ENCODE measurements at regions not wholly inside any gene's neighbourhood (a gene's known extent, or its start where the extent isn't known, plus 50 kb on each side); places are given as distances from the start of the nearest gene placed in this dataset.

- intact Hi-C loops (cut with micrococcal nuclease), result no loop called here
Measured at GRCh38 chr4:111788099-111788498, 357.2 kb upstream of the FAM241A start.

GRCh38 chr4:111789901-111790640 lies 355.2 kb upstream of the FAM241A start:
- intact Hi-C loops (cut with micrococcal nuclease), result no loop called here

GRCh38 chr4:111792632-111793031 lies 352.6 kb upstream of the FAM241A start:
- intact Hi-C loops (cut with micrococcal nuclease), result no loop called here

- intact Hi-C loops (cut with micrococcal nuclease), result no loop called here
Measured at GRCh38 chr4:111793433-111794091, 351.7 kb upstream of the FAM241A start.

- intact Hi-C loops (cut with micrococcal nuclease), result no loop called here
Measured at GRCh38 chr4:111797455-111798163, 347.6 kb upstream of the FAM241A start.

GRCh38 chr4:111798840-111799239 lies 346.4 kb upstream of the FAM241A start:
- intact Hi-C loops (cut with micrococcal nuclease), result no loop called here

GRCh38 chr4:111800551-111800950 lies 344.7 kb upstream of the FAM241A start:
- intact Hi-C loops (cut with micrococcal nuclease), result no loop called here

GRCh38 chr4:111802191-111802590 lies 343.1 kb upstream of the FAM241A start:
- intact Hi-C loops (cut with micrococcal nuclease), result no loop called here

- intact Hi-C loops (cut with micrococcal nuclease), result no loop called here
Measured at GRCh38 chr4:111806331-111806730, 338.9 kb upstream of the FAM241A start.

- intact Hi-C loops (cut with micrococcal nuclease), result no loop called here
Measured at GRCh38 chr4:111807576-111807975, 337.7 kb upstream of the FAM241A start.

- intact Hi-C loops (cut with micrococcal nuclease), result no loop called here
Measured at GRCh38 chr4:111808174-111808573, 337.1 kb upstream of the FAM241A start.

- intact Hi-C loops (cut with micrococcal nuclease), result no loop called here
Measured at GRCh38 chr4:111811661-111812060, 333.6 kb upstream of the FAM241A start.

GRCh38 chr4:111812114-111812513 lies 333.1 kb upstream of the FAM241A start:
- intact Hi-C loops (cut with micrococcal nuclease), result no loop called here

- intact Hi-C loops (cut with micrococcal nuclease), result no loop called here
Measured at GRCh38 chr4:111812760-111813159, 332.5 kb upstream of the FAM241A start.

GRCh38 chr4:111813555-111814140 lies 331.6 kb upstream of the FAM241A start:
- intact Hi-C loops (cut with micrococcal nuclease), result no loop called here

- intact Hi-C loops (cut with micrococcal nuclease), result no loop called here
Measured at GRCh38 chr4:111814961-111815360, 330.3 kb upstream of the FAM241A start.

GRCh38 chr4:111821342-111821741 lies 323.9 kb upstream of the FAM241A start:
- intact Hi-C loops (cut with micrococcal nuclease), result no loop called here

- intact Hi-C loops (cut with micrococcal nuclease), result no loop called here
Measured at GRCh38 chr4:111836601-111837000, 308.7 kb upstream of the FAM241A start.

GRCh38 chr4:111837761-111838160 lies 307.5 kb upstream of the FAM241A start:
- intact Hi-C loops (cut with micrococcal nuclease), result no loop called here

- intact Hi-C loops (cut with micrococcal nuclease), result no loop called here
Measured at GRCh38 chr4:111838406-111838930, 306.8 kb upstream of the FAM241A start.

- intact Hi-C loops (cut with micrococcal nuclease), result no loop called here
Measured at GRCh38 chr4:111839141-111839540, 306.1 kb upstream of the FAM241A start.

GRCh38 chr4:111842336-111842735 lies 302.9 kb upstream of the FAM241A start:
- intact Hi-C loops (cut with micrococcal nuclease), result no loop called here

Data from T-helper 1 cell treated with Interleukin-12 subunit alpha and Interleukin-12 subunit beta and Interleukin-4 antibody, amounts not matched to agents 30 ng/mL and 1 ng/mL, for 36 hours (primary cell).